Thyroid gland (tissue), 4 donors: ENCODE measurements at regions not wholly inside any gene's neighbourhood (a gene's known extent, or its start where the extent isn't known, plus 50 kb on each side); places are given as distances from the start of the nearest gene placed in this dataset.

Experiments used
- CTCF ChIP-seq, 6 experiments: fragments of 200-600 bp in 3 of 6; fragments of 450-650 bp in 3 of 6; sonication (generic) in 3 of 6; IDR thresholded peaks; one replicate each; pipeline ENCODE4 v1.5.1; 2016 to 2019; ENCODE audit warnings: antibody characterized with exemption in 6 of 6, mild to moderate bottlenecking in 2 of 6, inconsistent platforms in 1 of 6, moderate library complexity in 1 of 6
- POLR2A ChIP-seq, 2 donors: fragments of 450-650 bp; IDR thresholded peaks; one replicate each; pipeline ENCODE4 v1.6.1; 2017; ENCODE audit warnings: antibody characterized with exemption in 2 of 2, mild to moderate bottlenecking in 2 of 2, moderate library complexity in 1 of 2

GRCh38 chr12:116343331-116343884, 65.9 kb upstream of the MED13L start:
- no peak for TF ChIP-seq CTCF (IDR thresholded peaks at IDR 0.05)
- no peak for TF ChIP-seq POLR2A (IDR thresholded peaks at IDR 0.05)
